OCI-LY7 (cell line): ENCODE measurements at regions not wholly inside any gene's neighbourhood (a gene's known extent, or its start where the extent isn't known, plus 50 kb on each side); places are given as distances from the start of the nearest gene placed in this dataset.

Source experiments
- CTCF ChIP-seq: fragments of 200-600 bp; sonication (generic); conservative IDR thresholded peaks from 2 replicates; pipeline ENCODE4 v1.5.1; 2014; ENCODE audit warnings: mild to moderate bottlenecking, antibody characterized with exemption, low read length, moderate library complexity, mixed read lengths
- EZH2phosphoT487 ChIP-seq: fragments of 200-600 bp; sonication (generic); IDR thresholded peaks from 2 replicates; pipeline ENCODE4 v1.6.1; 2018; ENCODE audit warnings: low read depth, borderline replicate concordance, mild to moderate bottlenecking, mixed run types, antibody characterized with exemption, low read length, moderate library complexity, mixed read lengths

- TF ChIP-seq CTCF, result no peak
- no peak for TF ChIP-seq EZH2phosphoT487
Observed at GRCh38 chr3:127102587-127102986, 90.3 kb upstream of the PRR23E start.
